ENCODE measurements at regions not wholly inside any gene's neighbourhood (a gene's known extent, or its start where the extent isn't known, plus 50 kb on each side); places are given as distances from the start of the nearest gene placed in this dataset.

DNA sequence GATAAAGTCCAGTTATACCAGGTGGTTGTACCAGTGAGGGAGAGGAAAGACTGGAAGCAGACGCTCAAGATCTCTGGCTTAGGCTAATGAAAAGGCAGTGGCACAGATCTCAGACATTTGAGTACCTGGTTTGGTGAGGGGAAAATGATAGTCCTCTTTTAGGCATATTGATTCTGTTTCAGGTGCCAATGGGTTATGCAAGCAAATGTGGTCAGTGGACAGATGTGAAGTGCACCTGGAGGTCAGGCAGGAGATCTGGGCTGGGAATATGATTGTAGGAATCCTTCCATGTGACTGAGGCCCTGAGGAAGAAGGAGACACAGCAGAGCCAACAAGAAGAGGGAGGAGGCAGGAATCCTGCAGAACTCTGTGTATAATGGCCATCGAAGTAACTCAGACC is 63.7 kb upstream of the SMARCA2 start:
- no peak overlapping the region for H3K4me3 ChIP-seq
- no peaks in the 10 kb centered on the region for H3K4me1 ChIP-seq
- WGBS, 2 donors (ENCODE audit: low coverage in 1 of 2) = 91% methylated on average over 2 of the region's 2 CpGs; no CpG with 5 or more reads in 1 of the 2 donors
- intact Hi-C loops (cut with DNase I; ENCODE audit: low total_unique reads) (no loop called here), in situ Hi-C loops (cut with MboI; ENCODE audit: low pct_ligation_motif_present in 1 of 4, low pct_unique_long_range_greater_than_20kb in 1 of 4, low sequenced_read_pairs in 3 of 4) (no loop called here)
- H3K27me3 ChIP-seq = no peaks in the 10 kb centered on the region
- no peak overlapping the region for H3K27ac ChIP-seq
- no peaks in the 10 kb centered on the region for H3K9me3 ChIP-seq
- no peak for DNase-seq
- H3K36me3 ChIP-seq = no peaks in the 10 kb centered on the region
- no peak for TF ChIP-seq CTCF (IDR thresholded peaks at IDR 0.05)
- TF ChIP-seq POLR2AphosphoS5 (IDR thresholded peaks at IDR 0.05) = no peak
- no peak for TF ChIP-seq EP300 (IDR thresholded peaks at IDR 0.05; ENCODE audit: low read depth)
- no peak for TF ChIP-seq POLR2A (IDR thresholded peaks at IDR 0.05)

GRCh38 chr9:1952001-1952400 is 63.1 kb upstream of the SMARCA2 start:
- Histone ChIP-seq H3K4me1 (no peaks in the 10 kb centered on the region), H3K27me3 (no peaks in the 10 kb centered on the region), H3K4me3 (no peak overlapping the region), H3K27ac (no peak overlapping the region), H3K36me3 (no peaks in the 10 kb centered on the region), H3K9me3 (no peaks in the 10 kb centered on the region)
- intact Hi-C loops (cut with DNase I; ENCODE audit: low total_unique reads) = no loop called here
- WGBS, 2 donors (ENCODE audit: low coverage in 1 of 2) = 85 to 90% methylated on average over 3 of the region's 3 CpGs
- TF ChIP-seq POLR2AphosphoS5 (IDR thresholded peaks at IDR 0.05) = no peak
- TF ChIP-seq CTCF (IDR thresholded peaks at IDR 0.05) = no peak
- no peak for TF ChIP-seq EP300 (IDR thresholded peaks at IDR 0.05; ENCODE audit: low read depth)
- TF ChIP-seq POLR2A (IDR thresholded peaks at IDR 0.05) = no peak
- in situ Hi-C loops (cut with MboI; ENCODE audit: low pct_ligation_motif_present in 1 of 4, low pct_unique_long_range_greater_than_20kb in 1 of 4, low sequenced_read_pairs in 3 of 4) = no loop called here
- DNase-seq = no peak

GRCh38 chr9:1954238-1954637 is 60.9 kb upstream of the SMARCA2 start:
- in situ Hi-C loops (cut with MboI; ENCODE audit: low pct_ligation_motif_present in 1 of 4, low pct_unique_long_range_greater_than_20kb in 1 of 4, low sequenced_read_pairs in 3 of 4) = no loop called here
- 74% methylated on average over 2 of the region's 2 CpGs; no CpG with 5 or more reads in 1 of the 2 donors for WGBS, 2 donors (ENCODE audit: low coverage in 1 of 2)
- Histone ChIP-seq H3K27me3 (no peaks in the 10 kb centered on the region), H3K27ac (no peak overlapping the region), H3K4me3 (no peak overlapping the region), H3K36me3 (no peaks in the 10 kb centered on the region), H3K9me3 (no peaks in the 10 kb centered on the region), H3K4me1 (no peaks in the 10 kb centered on the region)
- intact Hi-C loops (cut with DNase I; ENCODE audit: low total_unique reads) = no loop called here
- TF ChIP-seq EP300 (IDR thresholded peaks at IDR 0.05; ENCODE audit: low read depth) (no peak), POLR2A (IDR thresholded peaks at IDR 0.05) (no peak), CTCF (IDR thresholded peaks at IDR 0.05) (no peak), POLR2AphosphoS5 (IDR thresholded peaks at IDR 0.05) (no peak)
- DNase-seq = no peak

GRCh38 chr9:1956958-1957357 is 58.2 kb upstream of the SMARCA2 start:
- H3K36me3 ChIP-seq = no peaks in the 10 kb centered on the region
- in situ Hi-C loops (cut with MboI; ENCODE audit: low pct_ligation_motif_present in 1 of 4, low pct_unique_long_range_greater_than_20kb in 1 of 4, low sequenced_read_pairs in 3 of 4) = no loop called here
- peaks cover 0 to 2% (median under 1%) of the 10 kb centered on the region in 4 donors for H3K4me1 ChIP-seq
- TF ChIP-seq CTCF (IDR thresholded peaks at IDR 0.05) (no peak), POLR2AphosphoS5 (IDR thresholded peaks at IDR 0.05) (no peak), EP300 (IDR thresholded peaks at IDR 0.05; ENCODE audit: low read depth) (no peak)
- H3K27ac ChIP-seq = no peak overlapping the region
- no peak overlapping the region for H3K4me3 ChIP-seq
- intact Hi-C loops (cut with DNase I; ENCODE audit: low total_unique reads) = no loop called here
- H3K9me3 ChIP-seq = no peaks in the 10 kb centered on the region
- no peaks in the 10 kb centered on the region for H3K27me3 ChIP-seq
- WGBS, 2 donors (ENCODE audit: low coverage in 1 of 2) = 71 to 100% methylated on average over 1 of the region's 1 CpG
- no peak for DNase-seq

Measured in transverse colon (tissue), 4 donors.